H1 (cell line): ENCODE measurements at regions not wholly inside any gene's neighbourhood (a gene's known extent, or its start where the extent isn't known, plus 50 kb on each side); places are given as distances from the start of the nearest gene placed in this dataset.

ENCODE experiments used
- ATF3 ChIP-seq: IDR thresholded peaks from 2 replicates; pipeline ENCODE4 v1.6.1; 2011; ENCODE audit warnings: low read depth, mild to moderate bottlenecking, low read length; ENCODE audit not compliant: insufficient read depth

- TF ChIP-seq ATF3 = no peak
- TF ChIP-seq, all 59 proteins: peak for 0
Observed at GRCh38 chr2:180572346-180572745, 408.1 kb upstream of the UBE2E3 start (continued).
